SK-N-SH treated with all-trans-retinoic acid at 6 μM for 48 hours (cell line): ENCODE measurements at regions not wholly inside any gene's neighbourhood (a gene's known extent, or its start where the extent isn't known, plus 50 kb on each side); places are given as distances from the start of the nearest gene placed in this dataset.

Experiments
- ATAC-seq: fragments of 200-7000 bp; cut with Tn5 transposase; 3 replicates; pipeline ENCODE4 v1.9.1; 2020; ENCODE audit warnings: mild to moderate bottlenecking, moderate library complexity
- ARNTL ChIP-seq: fragments of 450-650 bp; formaldehyde crosslinking; IDR thresholded peaks from 2 replicates; pipeline ENCODE4 v1.5.0; 2020; ENCODE audit warnings: low read depth, mild to moderate bottlenecking, moderate library complexity, borderline replicate concordance
- BACH2 ChIP-seq: fragments of 250-450 bp; sonication (Bioruptor Pico); IDR thresholded peaks from 2 replicates; pipeline ENCODE4 v1.9.0; 2021; ENCODE audit warnings: mild to moderate bottlenecking, borderline replicate concordance
- CSDC2 ChIP-seq: fragments of 250-450 bp; sonication (Bioruptor Pico); IDR thresholded peaks from 2 replicates; pipeline ENCODE4 v1.5.0; 2020; ENCODE audit warnings: mild to moderate bottlenecking, moderate library complexity
- ESRRG ChIP-seq: fragments of 250-450 bp; sonication (Bioruptor Pico); IDR thresholded peaks from 2 replicates; pipeline ENCODE4 v1.6.1; 2021; ENCODE audit warnings: mild to moderate bottlenecking
- GLIS3 ChIP-seq: fragments of 250-450 bp; sonication (Bioruptor Pico); IDR thresholded peaks from 2 replicates; pipeline ENCODE4 v1.5.0; 2020; ENCODE audit warnings: mild to moderate bottlenecking, moderate library complexity
- ISL1 ChIP-seq: fragments of 250-450 bp; sonication (Bioruptor Pico); IDR thresholded peaks from 2 replicates; pipeline ENCODE4 v2.1.2; 2022; ENCODE audit warnings: mild to moderate bottlenecking, moderate library complexity
- OSR1 ChIP-seq: fragments of 250-450 bp; sonication (Bioruptor Pico); IDR thresholded peaks from 2 replicates; pipeline ENCODE4 v1.8.0; 2022; ENCODE audit warnings: moderate library complexity, mild to moderate bottlenecking, inconsistent platforms
- PATZ1 ChIP-seq: fragments of 250-450 bp; sonication (Bioruptor Pico); IDR thresholded peaks from 2 replicates; pipeline ENCODE4 v1.8.0; 2020; ENCODE audit warnings: mild to moderate bottlenecking, moderate library complexity, borderline replicate concordance
- POU6F1 ChIP-seq: fragments of 250-450 bp; sonication (Bioruptor Pico); IDR thresholded peaks from 2 replicates; pipeline ENCODE4 v1.8.0; 2021; ENCODE audit warnings: low read depth, mild to moderate bottlenecking, moderate library complexity, borderline replicate concordance
- PPARA ChIP-seq: fragments of 250-450 bp; sonication (Bioruptor Pico); IDR thresholded peaks from 2 replicates; pipeline ENCODE4 v1.5.0; 2020; ENCODE audit warnings: mild to moderate bottlenecking, borderline replicate concordance
- RARB ChIP-seq: fragments of 250-450 bp; sonication (Bioruptor Pico); IDR thresholded peaks from 2 replicates; pipeline ENCODE4 v1.8.0; 2021; ENCODE audit warnings: mild to moderate bottlenecking, moderate library complexity
- SNAI2 ChIP-seq: fragments of 250-450 bp; sonication (Bioruptor Pico); IDR thresholded peaks from 2 replicates; pipeline ENCODE4 v1.5.0; 2020; ENCODE audit warnings: mild to moderate bottlenecking, moderate library complexity
- TCF4 ChIP-seq: fragments of 250-450 bp; sonication (Bioruptor Pico); IDR thresholded peaks from 2 replicates; pipeline ENCODE4 v1.8.0; 2021; ENCODE audit warnings: mild to moderate bottlenecking, moderate library complexity, borderline replicate concordance
- TOX ChIP-seq: fragments of 250-450 bp; sonication (Bioruptor Pico); IDR thresholded peaks from 2 replicates; pipeline ENCODE4 v1.8.0; 2021; ENCODE audit warnings: mild to moderate bottlenecking, moderate library complexity, borderline replicate concordance
- TSHZ2 ChIP-seq: fragments of 250-450 bp; sonication (Bioruptor Pico); IDR thresholded peaks from 2 replicates; pipeline ENCODE4 v1.5.0; 2020; ENCODE audit warnings: mild to moderate bottlenecking, moderate library complexity
- ZC3H10 ChIP-seq: fragments of 250-450 bp; sonication (Bioruptor Pico); IDR thresholded peaks from 2 replicates; pipeline ENCODE4 v1.5.1; 2021; ENCODE audit warnings: mild to moderate bottlenecking, moderate library complexity
- ZFP3 ChIP-seq: fragments of 250-450 bp; sonication (Bioruptor Pico); IDR thresholded peaks from 2 replicates; pipeline ENCODE4 v1.5.0; 2020; ENCODE audit warnings: mild to moderate bottlenecking, moderate library complexity
- ZFP30 ChIP-seq: fragments of 450-650 bp; formaldehyde crosslinking; IDR thresholded peaks from 2 replicates; pipeline ENCODE4 v1.5.0; 2022; ENCODE audit warnings: mild to moderate bottlenecking, moderate library complexity
- ZNF565 ChIP-seq: fragments of 450-650 bp; formaldehyde crosslinking; conservative IDR thresholded peaks from 2 replicates; pipeline ENCODE4 v1.5.0; 2020; ENCODE audit warnings: low read depth, mild to moderate bottlenecking, moderate library complexity
- ZNF70 ChIP-seq: fragments of 450-650 bp; formaldehyde crosslinking; IDR thresholded peaks from 2 replicates; pipeline ENCODE4 v1.5.0; 2020; ENCODE audit warnings: mild to moderate bottlenecking, moderate library complexity
- ZNF8 ChIP-seq: fragments of 450-650 bp; formaldehyde crosslinking; IDR thresholded peaks from 2 replicates; pipeline ENCODE4 v1.5.0; 2020; ENCODE audit warnings: mild to moderate bottlenecking, moderate library complexity
- TF ChIP-seq, protein P1 (sequence below): fragments of 250-450 bp; sonication (Bioruptor Pico); IDR thresholded peaks from 2 replicates; pipeline ENCODE4 v1.5.1; 2021; ENCODE audit warnings: mild to moderate bottlenecking, moderate library complexity
- TF ChIP-seq, protein P2 (sequence below): fragments of 250-450 bp; sonication (Bioruptor Pico); IDR thresholded peaks from 2 replicates; pipeline ENCODE4 v1.5.1; 2020; ENCODE audit warnings: low read depth, mild to moderate bottlenecking, moderate library complexity

GRCh38 chr5:56735849-56736641 lies 79.3 kb upstream of the MAP3K1 start (continued):
- TF ChIP-seq OSR1 (CRISPR knock-in tag) (no peak), POU6F1 (CRISPR knock-in tag) (peak; percentile 91; the same call in 1 of the 2 replicates), ZC3H10 (CRISPR knock-in tag) (peak; percentile 54; the same call in 1 of the 2 replicates), RARB (CRISPR knock-in tag) (no peak), ZNF565 (CRISPR knock-in tag) (no peak), ZFP30 (CRISPR knock-in tag) (no peak)
- TF ChIP-seq, all 23 proteins: peak for 9

- no peak for ATAC-seq
- TF ChIP-seq TCF4 (CRISPR knock-in tag) (no peak), SNAI2 (CRISPR knock-in tag) (no peak), CSDC2 (CRISPR knock-in tag) (no peak), ZNF565 (CRISPR knock-in tag) (no peak), RARB (CRISPR knock-in tag) (no peak), ZFP3 (no peak), PATZ1 (CRISPR knock-in tag) (no peak), ZNF8 (CRISPR knock-in tag) (no peak), PPARA (CRISPR knock-in tag) (no peak), ZC3H10 (CRISPR knock-in tag) (no peak), ISL1 (CRISPR knock-in tag) (no peak), OSR1 (CRISPR knock-in tag) (no peak)
- TF ChIP-seq, protein P1, sequence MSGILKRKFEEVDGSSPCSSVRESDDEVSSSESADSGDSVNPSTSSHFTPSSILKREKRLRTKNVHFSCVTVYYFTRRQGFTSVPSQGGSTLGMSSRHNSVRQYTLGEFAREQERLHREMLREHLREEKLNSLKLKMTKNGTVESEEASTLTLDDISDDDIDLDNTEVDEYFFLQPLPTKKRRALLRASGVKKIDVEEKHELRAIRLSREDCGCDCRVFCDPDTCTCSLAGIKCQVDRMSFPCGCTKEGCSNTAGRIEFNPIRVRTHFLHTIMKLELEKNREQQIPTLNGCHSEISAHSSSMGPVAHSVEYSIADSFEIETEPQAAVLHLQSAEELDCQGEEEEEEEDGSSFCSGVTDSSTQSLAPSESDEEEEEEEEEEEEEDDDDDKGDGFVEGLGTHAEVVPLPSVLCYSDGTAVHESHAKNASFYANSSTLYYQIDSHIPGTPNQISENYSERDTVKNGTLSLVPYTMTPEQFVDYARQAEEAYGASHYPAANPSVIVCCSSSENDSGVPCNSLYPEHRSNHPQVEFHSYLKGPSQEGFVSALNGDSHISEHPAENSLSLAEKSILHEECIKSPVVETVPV (CRISPR knock-in tag), result no peak
- TF ChIP-seq, protein P2, sequence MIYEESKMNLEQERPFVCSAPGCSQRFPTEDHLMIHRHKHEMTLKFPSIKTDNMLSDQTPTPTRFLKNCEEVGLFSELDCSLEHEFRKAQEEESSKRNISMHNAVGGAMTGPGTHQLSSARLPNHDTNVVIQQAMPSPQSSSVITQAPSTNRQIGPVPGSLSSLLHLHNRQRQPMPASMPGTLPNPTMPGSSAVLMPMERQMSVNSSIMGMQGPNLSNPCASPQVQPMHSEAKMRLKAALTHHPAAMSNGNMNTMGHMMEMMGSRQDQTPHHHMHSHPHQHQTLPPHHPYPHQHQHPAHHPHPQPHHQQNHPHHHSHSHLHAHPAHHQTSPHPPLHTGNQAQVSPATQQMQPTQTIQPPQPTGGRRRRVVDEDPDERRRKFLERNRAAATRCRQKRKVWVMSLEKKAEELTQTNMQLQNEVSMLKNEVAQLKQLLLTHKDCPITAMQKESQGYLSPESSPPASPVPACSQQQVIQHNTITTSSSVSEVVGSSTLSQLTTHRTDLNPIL (CRISPR knock-in tag), result no peak
- TF ChIP-seq, all 23 proteins: peak for 0
Observed at GRCh38 chr5:56734091-56734694, 81.2 kb upstream of the MAP3K1 start.

DNA sequence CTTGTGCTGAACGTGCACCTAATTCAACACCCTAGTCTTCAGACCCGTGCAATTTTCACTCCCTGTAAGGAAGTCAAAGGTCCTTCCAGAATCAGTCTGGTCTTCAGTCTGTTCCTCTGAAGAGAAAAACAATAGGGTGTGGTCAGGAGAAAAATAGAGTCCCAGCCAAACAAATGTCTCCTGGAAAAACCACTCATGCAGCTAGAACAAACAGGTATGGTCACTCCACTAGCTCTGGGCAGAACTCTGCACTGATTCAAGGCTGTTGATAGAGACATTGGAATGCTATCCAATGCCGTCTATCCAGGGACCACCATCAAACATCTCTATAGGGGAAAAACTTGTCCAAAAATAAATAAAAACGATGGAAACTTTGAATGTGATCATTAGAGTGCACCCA lies 81.8 kb upstream of the MAP3K1 start:
- no peak for ATAC-seq
- TF ChIP-seq ZNF70, result no peak
- TF ChIP-seq BACH2, result no peak
- TF ChIP-seq TSHZ2 (CRISPR knock-in tag), result no peak
- TF ChIP-seq ESRRG, result no peak
- no peak for TF ChIP-seq ZFP3
- TF ChIP-seq ZNF565 (CRISPR knock-in tag), result no peak
- TF ChIP-seq SNAI2 (CRISPR knock-in tag), result no peak
- no peak for TF ChIP-seq TCF4 (CRISPR knock-in tag)
- TF ChIP-seq ZFP30 (CRISPR knock-in tag), result no peak
- TF ChIP-seq RARB (CRISPR knock-in tag), result no peak
- TF ChIP-seq, protein P2 (CRISPR knock-in tag), result no peak
- TF ChIP-seq TOX (CRISPR knock-in tag), result no peak
- no peak for TF ChIP-seq PPARA (CRISPR knock-in tag)
- TF ChIP-seq POU6F1 (CRISPR knock-in tag), result no peak
- TF ChIP-seq ARNTL (CRISPR knock-in tag), result no peak
- TF ChIP-seq GLIS3 (CRISPR knock-in tag), result no peak
